ENCODE measurements at regions not wholly inside any gene's neighbourhood (a gene's known extent, or its start where the extent isn't known, plus 50 kb on each side); places are given as distances from the start of the nearest gene placed in this dataset.

DNA sequence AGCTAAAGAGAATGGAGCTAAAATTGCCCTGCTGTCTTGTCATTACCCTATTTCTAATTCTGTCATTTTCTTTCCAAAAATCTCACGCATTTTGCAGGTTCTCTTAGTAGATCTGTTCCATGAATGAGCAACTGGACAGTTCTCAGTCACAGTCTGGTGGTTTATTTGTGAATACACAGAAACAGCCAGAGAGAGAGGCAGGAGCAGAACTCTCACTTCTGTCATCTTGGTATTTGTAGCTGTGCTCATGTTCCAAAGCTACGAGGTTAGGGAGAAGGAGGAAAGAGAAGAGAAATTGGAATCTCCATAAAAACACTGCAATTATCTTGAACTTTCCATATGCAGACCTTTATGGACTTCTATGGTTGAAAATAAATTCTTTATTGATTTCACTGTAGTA lies 118.0 kb upstream of the OR13F1 start (continued):
- TF ChIP-seq, protein P1, sequence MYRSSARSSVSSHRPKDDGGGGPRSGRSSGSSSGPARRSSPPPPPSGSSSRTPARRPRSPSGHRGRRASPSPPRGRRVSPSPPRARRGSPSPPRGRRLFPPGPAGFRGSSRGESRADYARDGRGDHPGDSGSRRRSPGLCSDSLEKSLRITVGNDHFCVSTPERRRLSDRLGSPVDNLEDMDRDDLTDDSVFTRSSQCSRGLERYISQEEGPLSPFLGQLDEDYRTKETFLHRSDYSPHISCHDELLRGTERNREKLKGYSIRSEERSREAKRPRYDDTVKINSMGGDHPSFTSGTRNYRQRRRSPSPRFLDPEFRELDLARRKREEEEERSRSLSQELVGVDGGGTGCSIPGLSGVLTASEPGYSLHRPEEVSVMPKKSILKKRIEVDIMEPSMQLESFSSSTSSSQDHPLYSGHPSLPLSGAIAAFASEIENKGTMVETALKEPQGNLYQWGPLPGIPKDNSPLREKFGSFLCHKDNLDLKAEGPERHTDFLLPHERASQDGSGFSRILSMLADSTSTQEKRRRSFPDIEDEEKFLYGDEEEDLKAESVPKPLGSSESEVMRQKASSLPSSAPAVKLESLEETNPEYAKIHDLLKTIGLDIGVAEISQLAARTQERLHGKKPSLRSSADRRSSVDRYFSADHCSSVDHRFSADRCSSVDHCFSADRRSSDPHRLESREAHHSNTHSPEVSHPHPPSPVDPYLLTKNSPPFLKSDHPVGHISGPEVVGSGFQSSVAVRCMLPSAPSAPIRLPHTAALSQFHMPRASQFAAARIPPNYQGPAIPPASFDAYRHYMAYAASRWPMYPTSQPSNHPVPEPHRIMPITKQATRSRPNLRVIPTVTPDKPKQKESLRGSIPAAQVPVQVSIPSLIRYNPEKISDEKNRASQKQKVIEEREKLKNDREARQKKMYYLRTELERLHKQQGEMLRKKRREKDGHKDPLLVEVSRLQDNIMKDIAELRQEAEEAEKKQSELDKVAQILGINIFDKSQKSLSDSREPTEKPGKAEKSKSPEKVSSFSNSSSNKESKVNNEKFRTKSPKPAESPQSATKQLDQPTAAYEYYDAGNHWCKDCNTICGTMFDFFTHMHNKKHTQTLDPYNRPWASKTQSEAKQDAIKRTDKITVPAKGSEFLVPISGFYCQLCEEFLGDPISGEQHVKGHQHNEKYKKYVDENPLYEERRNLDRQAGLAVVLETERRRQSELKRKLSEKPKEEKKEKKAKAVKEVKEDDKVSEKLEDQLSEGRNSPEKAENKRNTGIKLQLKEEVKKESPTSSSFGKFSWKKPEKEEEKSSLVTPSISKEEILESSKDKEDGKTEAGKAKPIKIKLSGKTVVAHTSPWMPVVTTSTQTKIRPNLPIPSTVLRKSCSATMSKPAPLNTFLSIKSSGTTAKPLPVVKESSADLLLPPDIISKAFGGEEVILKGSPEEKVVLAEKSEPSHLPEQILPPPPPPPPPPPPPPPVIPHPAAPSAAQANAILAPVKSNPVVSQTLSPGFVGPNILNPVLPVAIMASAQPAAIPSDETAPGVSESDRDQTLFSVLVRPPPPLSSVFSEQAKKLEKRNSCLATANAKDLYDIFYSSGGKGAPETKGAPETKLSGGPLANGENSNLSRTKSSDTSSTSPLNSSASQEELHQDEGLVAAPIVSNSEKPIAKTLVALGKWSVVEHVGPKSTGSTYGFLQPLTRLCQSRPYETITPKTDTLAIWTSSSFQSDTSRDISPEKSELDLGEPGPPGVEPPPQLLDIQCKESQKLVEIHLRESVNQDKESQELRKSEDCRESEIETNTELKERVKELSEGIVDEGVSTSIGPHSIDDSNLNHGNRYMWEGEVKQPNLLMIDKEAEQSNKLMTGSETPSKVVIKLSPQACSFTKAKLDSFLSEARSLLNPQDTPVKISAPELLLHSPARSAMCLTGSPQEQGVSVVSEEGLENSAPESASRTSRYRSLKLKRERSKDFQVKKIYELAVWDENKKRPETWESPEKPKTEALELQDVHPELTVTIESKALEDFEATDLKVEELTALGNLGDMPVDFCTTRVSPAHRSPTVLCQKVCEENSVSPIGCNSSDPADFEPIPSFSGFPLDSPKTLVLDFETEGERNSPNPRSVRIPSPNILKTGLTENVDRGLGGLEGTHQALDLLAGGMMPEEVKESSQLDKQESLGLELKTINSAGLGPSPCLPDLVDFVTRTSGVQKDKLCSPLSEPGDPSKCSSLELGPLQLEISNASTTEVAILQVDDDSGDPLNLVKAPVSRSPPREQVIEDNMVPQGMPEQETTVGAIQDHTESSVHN (CRISPR knock-in tag; IDR thresholded peaks at IDR 0.05) = no peak
- no peak for TF ChIP-seq HOXD1 (CRISPR knock-in tag; IDR thresholded peaks at IDR 0.05)
- no peak for TF ChIP-seq TBX2 (CRISPR knock-in tag; IDR thresholded peaks at IDR 0.05; ENCODE audit: borderline replicate concordance)
- TF ChIP-seq HCFC1 (IDR thresholded peaks at IDR 0.05; ENCODE audit: low read depth, low read length) = no peak
